ENCODE measurements at regions not wholly inside any gene's neighbourhood (a gene's known extent, or its start where the extent isn't known, plus 50 kb on each side); places are given as distances from the start of the nearest gene placed in this dataset.

GRCh38 chr3:170707899-170708298 is 122.0 kb upstream of the SLC7A14 start:
- TF ChIP-seq POLR2AphosphoS5 (IDR thresholded peaks at IDR 0.05) (no peak), POLR2A (IDR thresholded peaks at IDR 0.05; ENCODE audit: low read depth) (no peak)
- no peaks in the 10 kb centered on the region for H3K36me3 ChIP-seq
- H3K27ac ChIP-seq (replicated peaks in 1 of 4): no peak overlapping the region
- no peak for DNase-seq (ENCODE audit: extremely low spot score)
- WGBS: 86% methylated on average over 2 of the region's 2 CpGs
- H3K27me3 ChIP-seq: no peaks in the 10 kb centered on the region
- H3K4me3 ChIP-seq: no peak overlapping the region
- H3K9me3 ChIP-seq: peaks cover 0 to 17% (median 10%) of the 10 kb centered on the region in 4 donors
- H3K4me1 ChIP-seq: no peaks in the 10 kb centered on the region
- intact Hi-C loops (cut with DNase I): no loop called here

GRCh38 chr3:170705131-170705530 is 119.3 kb upstream of the SLC7A14 start:
- H3K9me3 ChIP-seq: peaks cover 0 to 11% (median 8%) of the 10 kb centered on the region in 4 donors
- TF ChIP-seq POLR2AphosphoS5 (IDR thresholded peaks at IDR 0.05) (no peak), EP300 (IDR thresholded peaks at IDR 0.05) (no peak), POLR2A (IDR thresholded peaks at IDR 0.05; ENCODE audit: low read depth) (no peak), CTCF (IDR thresholded peaks at IDR 0.05) (no peak)
- no peaks in the 10 kb centered on the region for H3K4me1 ChIP-seq
- no peak overlapping the region for H3K4me3 ChIP-seq
- H3K27me3 ChIP-seq: no peaks in the 10 kb centered on the region
- 64% methylated on average over 5 of the region's 5 CpGs for WGBS
- intact Hi-C loops (cut with DNase I): no loop called here
- no peaks in the 10 kb centered on the region for H3K36me3 ChIP-seq
- no peak for DNase-seq (ENCODE audit: extremely low spot score)
- no peak overlapping the region for H3K27ac ChIP-seq (replicated peaks in 1 of 4)

- WGBS: 67% methylated on average over 1 of the region's 1 CpG
- H3K27me3 ChIP-seq: no peaks in the 10 kb centered on the region
- TF ChIP-seq EP300 (IDR thresholded peaks at IDR 0.05) (no peak), POLR2AphosphoS5 (IDR thresholded peaks at IDR 0.05) (no peak), CTCF (IDR thresholded peaks at IDR 0.05) (no peak), POLR2A (IDR thresholded peaks at IDR 0.05; ENCODE audit: low read depth) (no peak)
- H3K9me3 ChIP-seq: no peaks in the 10 kb centered on the region
- H3K27ac ChIP-seq (replicated peaks in 1 of 4): no peak overlapping the region
- no peak for DNase-seq (ENCODE audit: extremely low spot score)
- intact Hi-C loops (cut with DNase I): no loop called here
- no peak overlapping the region for H3K4me3 ChIP-seq
- H3K36me3 ChIP-seq: no peaks in the 10 kb centered on the region
- H3K4me1 ChIP-seq: no peaks in the 10 kb centered on the region
Observed at GRCh38 chr3:170703121-170703588, 117.3 kb upstream of the SLC7A14 start.

GRCh38 chr3:170701696-170702678 is 116.1 kb upstream of the SLC7A14 start:
- no peaks in the 10 kb centered on the region for H3K9me3 ChIP-seq
- intact Hi-C loops (cut with DNase I): no loop called here
- H3K4me3 ChIP-seq: no peak overlapping the region
- H3K4me1 ChIP-seq: no peaks in the 10 kb centered on the region
- DNase-seq (ENCODE audit: extremely low spot score): no peak
- H3K27me3 ChIP-seq: no peaks in the 10 kb centered on the region
- H3K36me3 ChIP-seq: no peaks in the 10 kb centered on the region
- no peak for TF ChIP-seq CTCF (IDR thresholded peaks at IDR 0.05)
- TF ChIP-seq POLR2A (IDR thresholded peaks at IDR 0.05; ENCODE audit: low read depth): no peak
- no peak for TF ChIP-seq EP300 (IDR thresholded peaks at IDR 0.05)
- TF ChIP-seq POLR2AphosphoS5 (IDR thresholded peaks at IDR 0.05): no peak
- 79% methylated on average over 4 of the region's 4 CpGs for WGBS
- no peak overlapping the region for H3K27ac ChIP-seq (replicated peaks in 1 of 4)

- TF ChIP-seq POLR2AphosphoS5 (IDR thresholded peaks at IDR 0.05) (no peak), CTCF (IDR thresholded peaks at IDR 0.05) (no peak), POLR2A (IDR thresholded peaks at IDR 0.05; ENCODE audit: low read depth) (no peak), EP300 (IDR thresholded peaks at IDR 0.05) (no peak)
- Histone ChIP-seq H3K4me1 (no peaks in the 10 kb centered on the region), H3K27ac (replicated peaks in 1 of 4) (no peak overlapping the region), H3K9me3 (no peaks in the 10 kb centered on the region), H3K4me3 (no peak overlapping the region), H3K36me3 (no peaks in the 10 kb centered on the region), H3K27me3 (no peaks in the 10 kb centered on the region)
- 41% methylated on average over 1 of the region's 1 CpG for WGBS
- DNase-seq (ENCODE audit: extremely low spot score): no peak
- intact Hi-C loops (cut with DNase I): no loop called here
Observed at GRCh38 chr3:170700054-170700404, 114.2 kb upstream of the SLC7A14 start.

All from esophagus muscularis mucosa (tissue), 4 donors.